GM12875 (cell line): ENCODE measurements at regions not wholly inside any gene's neighbourhood (a gene's known extent, or its start where the extent isn't known, plus 50 kb on each side); places are given as distances from the start of the nearest gene placed in this dataset.

ENCODE experiments used
- H3K4me3 ChIP-seq: one replicate; pipeline ENCODE4 v1.5.1; 2011; ENCODE audit warnings: low read depth, low read length, control low read depth
- TF ChIP-seq, protein P1 (sequence below): IDR thresholded peaks from 2 replicates; pipeline ENCODE4 v1.5.1; 2011; ENCODE audit warnings: low read depth, mild to moderate bottlenecking, control low read depth, inconsistent platforms, low read length, moderate library complexity, borderline replicate concordance; ENCODE audit not compliant: insufficient read depth

DNA sequence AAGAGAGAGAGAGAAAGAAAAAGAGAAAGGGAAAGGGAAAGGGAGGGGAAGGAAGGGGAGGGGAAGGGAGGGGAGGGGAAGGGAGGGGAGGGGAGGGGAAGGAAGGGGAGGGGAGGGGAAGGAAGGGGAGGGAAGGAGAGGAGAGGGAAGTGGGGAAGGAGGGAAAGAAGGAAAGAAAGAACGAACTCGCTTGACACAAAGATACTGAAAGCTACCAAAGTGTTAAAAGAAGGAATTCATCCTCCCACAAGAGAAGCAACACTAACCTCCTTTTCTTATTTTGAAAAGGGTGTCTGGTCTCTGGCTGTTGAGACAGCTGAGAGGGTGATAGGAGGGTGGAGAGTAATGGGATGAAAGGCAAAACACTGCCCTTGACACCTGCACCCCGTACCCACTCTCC, 172.6 kb downstream of the SHANK2 start:
- TF ChIP-seq, protein P1, sequence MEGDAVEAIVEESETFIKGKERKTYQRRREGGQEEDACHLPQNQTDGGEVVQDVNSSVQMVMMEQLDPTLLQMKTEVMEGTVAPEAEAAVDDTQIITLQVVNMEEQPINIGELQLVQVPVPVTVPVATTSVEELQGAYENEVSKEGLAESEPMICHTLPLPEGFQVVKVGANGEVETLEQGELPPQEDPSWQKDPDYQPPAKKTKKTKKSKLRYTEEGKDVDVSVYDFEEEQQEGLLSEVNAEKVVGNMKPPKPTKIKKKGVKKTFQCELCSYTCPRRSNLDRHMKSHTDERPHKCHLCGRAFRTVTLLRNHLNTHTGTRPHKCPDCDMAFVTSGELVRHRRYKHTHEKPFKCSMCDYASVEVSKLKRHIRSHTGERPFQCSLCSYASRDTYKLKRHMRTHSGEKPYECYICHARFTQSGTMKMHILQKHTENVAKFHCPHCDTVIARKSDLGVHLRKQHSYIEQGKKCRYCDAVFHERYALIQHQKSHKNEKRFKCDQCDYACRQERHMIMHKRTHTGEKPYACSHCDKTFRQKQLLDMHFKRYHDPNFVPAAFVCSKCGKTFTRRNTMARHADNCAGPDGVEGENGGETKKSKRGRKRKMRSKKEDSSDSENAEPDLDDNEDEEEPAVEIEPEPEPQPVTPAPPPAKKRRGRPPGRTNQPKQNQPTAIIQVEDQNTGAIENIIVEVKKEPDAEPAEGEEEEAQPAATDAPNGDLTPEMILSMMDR = no peak
- no peak overlapping the region for H3K4me3 ChIP-seq

DNA sequence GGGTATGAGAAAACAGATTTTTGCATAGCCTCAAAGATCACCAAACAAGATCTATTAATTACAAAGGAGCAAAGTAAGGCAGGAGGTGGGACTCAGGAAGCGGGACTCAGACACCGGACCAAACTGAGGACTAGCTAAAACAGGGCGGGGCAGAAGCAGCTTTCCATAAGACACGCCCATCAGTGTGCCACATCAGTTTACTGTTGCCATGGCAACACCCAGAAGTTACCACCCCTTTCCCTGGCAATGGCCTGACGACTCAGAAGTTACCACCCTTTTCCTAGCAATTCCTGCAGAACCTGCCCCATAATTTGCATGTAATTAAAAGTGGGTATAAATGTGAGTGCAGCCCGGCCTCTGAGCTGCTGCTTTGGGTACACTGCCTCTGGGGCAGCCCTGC, 173.9 kb downstream of the SHANK2 start:
- H3K4me3 ChIP-seq = no peak overlapping the region
- TF ChIP-seq, protein P1 = no peak

DNA sequence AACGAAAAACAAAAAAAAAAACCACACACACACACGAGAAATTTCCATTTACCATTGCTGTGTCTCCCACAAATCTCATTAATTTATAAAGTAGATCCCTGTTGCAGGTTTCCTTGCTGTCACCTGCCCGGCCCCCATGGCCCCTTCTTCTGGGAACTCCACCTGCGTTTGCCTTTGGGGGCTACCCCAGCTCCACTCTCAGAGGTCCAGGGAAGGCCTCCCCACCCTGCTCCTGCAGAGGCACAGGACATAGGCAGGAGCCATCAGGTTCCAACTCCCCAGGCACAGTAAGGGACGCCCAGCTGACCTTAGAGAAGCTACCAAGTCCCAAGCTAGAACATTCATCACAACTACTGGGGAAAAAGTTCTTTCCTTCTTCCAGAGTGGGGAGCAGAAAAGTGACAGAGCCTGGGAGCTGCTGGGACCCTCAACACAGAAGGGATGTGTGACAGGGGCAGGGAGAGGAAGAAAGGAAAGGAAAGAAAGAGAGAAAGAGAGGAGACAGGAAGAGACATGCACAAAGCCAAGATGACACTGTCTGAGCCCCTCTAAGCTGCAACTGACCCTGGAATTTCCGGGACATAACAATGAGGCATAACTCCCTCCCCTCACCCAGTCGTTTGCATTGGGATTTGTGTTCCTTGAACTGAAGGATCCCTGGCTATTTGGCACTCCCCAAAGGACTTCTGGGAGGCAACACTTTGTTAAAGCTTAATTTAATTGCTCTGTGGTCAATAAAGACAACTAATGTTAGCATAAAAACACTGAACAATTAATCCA, 175.7 kb downstream of the SHANK2 start:
- TF ChIP-seq, protein P1 = no peak
- no peak overlapping the region for H3K4me3 ChIP-seq

DNA sequence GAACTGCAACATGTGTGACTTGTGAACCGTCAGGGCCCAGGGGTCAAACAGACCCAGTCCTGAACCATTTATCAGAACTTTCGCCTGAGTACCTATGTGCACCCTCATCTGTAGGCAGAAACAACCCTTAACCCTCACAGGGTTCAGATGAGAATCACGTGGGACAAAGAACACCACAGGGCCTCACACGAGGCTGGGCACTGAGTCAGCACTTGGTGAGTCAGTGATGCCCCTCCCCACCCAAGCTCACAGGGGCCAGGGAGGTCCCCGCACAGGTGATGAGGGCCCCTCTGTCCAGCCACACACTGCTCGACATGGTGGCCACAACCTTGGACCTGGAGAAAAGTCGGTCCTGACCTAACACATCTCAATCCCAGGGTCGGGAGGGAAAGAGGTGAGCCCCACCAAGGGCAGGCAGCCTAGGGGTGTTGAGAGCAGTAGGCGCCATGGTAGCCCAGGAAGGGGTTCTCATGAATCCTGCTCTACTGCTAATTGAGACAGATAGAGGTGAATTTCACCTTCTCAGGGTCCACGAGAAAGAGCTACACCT, 176.4 kb downstream of the SHANK2 start:
- TF ChIP-seq, protein P1 = no peak
- no peak overlapping the region for H3K4me3 ChIP-seq

DNA sequence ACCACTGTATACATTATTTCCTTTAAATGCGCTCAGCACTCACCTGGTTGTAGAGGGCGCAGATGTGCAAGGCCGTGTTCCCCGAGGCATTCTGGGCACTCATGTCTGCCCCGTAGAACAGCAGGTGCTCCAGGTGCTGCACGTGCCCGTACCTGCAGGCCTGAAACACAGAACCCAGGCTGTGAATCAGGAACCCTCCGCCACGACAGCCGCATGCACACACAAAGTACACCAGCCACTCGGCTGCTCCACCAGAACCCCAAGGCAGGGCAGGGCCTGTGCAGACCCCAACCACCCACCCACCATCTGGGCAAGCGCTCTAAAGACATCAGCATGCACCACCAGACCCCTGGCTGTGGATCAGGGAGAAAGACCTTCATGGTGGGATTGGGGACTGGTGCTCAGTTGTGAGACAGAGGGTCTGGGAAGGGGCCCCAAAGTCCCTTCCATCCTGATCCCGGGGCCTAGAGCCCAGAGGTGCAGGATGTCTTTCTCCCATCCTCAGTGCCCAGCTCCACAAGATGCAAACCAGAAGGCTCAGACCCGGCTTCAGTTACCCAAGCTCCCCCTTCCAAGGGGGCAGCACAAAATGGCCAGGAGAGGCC, 177.2 kb downstream of the SHANK2 start:
- TF ChIP-seq, protein P1 = no peak
- no peak overlapping the region for H3K4me3 ChIP-seq

DNA sequence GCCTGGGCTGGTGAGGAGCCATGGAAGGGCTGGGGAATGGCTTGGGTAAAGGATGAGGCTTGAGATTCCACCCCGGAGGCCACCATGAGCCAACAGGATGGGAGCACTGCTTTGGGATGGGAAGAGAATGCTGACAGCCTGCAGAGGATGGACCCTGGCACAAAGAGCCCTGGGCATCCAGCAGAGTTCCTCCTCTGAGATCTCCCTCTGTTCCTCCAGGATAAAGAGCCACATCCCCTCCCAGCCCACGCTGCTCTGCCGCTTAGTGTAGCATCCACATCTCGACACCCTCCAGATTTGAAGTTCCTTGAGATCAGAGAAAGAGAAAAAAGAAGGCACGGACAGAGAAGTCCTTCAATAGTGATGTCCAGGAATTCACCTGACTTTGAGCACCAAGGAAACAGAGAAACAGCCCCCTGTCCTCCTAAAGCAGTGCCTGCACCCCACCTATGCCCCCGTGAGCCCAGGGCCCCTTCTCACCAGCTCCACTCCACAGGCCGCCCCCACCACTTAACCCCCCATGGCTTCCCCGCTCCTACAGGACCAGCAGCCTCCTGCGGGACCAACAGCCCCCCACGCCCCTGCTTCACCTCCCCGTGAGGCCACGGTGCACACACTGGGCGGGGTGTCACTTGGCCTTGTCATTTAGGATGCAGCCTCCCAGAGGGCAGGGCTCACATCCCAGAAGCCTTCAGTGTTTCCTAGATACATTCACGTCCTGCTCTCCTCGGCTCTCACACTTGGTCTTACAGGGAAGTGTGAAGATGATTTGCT, 180.5 kb downstream of the SHANK2 start:
- TF ChIP-seq, protein P1 = no peak
- no peak overlapping the region for H3K4me3 ChIP-seq
